ENCODE measurements at regions not wholly inside any gene's neighbourhood (a gene's known extent, or its start where the extent isn't known, plus 50 kb on each side); places are given as distances from the start of the nearest gene placed in this dataset.

GRCh38 chr9:108803428-108804065 is 52.2 kb downstream of the ACTL7B start:
- H3K36me3 Mint-ChIP-seq (ENCODE audit: low read depth) = no peaks in the 10 kb centered on the region
- no peak overlapping the region for H3K4me3 Mint-ChIP-seq
- DNase-seq = no peak
- no peaks in the 10 kb centered on the region for H3K9me3 Mint-ChIP-seq
- H3K4me1 Mint-ChIP-seq = no peaks in the 10 kb centered on the region
- H3K27ac Mint-ChIP-seq = no peak overlapping the region
- H3K27me3 Mint-ChIP-seq = peaks cover 2% of the 10 kb centered on the region
- intact Hi-C loops (cut with micrococcal nuclease) = no loop called here

GRCh38 chr9:108802967-108803366 is 52.8 kb downstream of the ACTL7B start:
- Mint-ChIP-seq H3K27me3 (peaks cover 2% of the 10 kb centered on the region), H3K36me3 (ENCODE audit: low read depth) (no peaks in the 10 kb centered on the region), H3K27ac (no peak overlapping the region), H3K4me3 (no peak overlapping the region), H3K9me3 (no peaks in the 10 kb centered on the region), H3K4me1 (no peaks in the 10 kb centered on the region)
- no peak for DNase-seq
- intact Hi-C loops (cut with micrococcal nuclease) = no loop called here

GRCh38 chr9:108801949-108802348 is 53.8 kb downstream of the ACTL7B start:
- no peak overlapping the region for H3K27ac Mint-ChIP-seq
- no peak overlapping the region for H3K4me3 Mint-ChIP-seq
- no peaks in the 10 kb centered on the region for H3K4me1 Mint-ChIP-seq
- intact Hi-C loops (cut with micrococcal nuclease) = no loop called here
- H3K36me3 Mint-ChIP-seq (ENCODE audit: low read depth) = no peaks in the 10 kb centered on the region
- no peak for DNase-seq
- H3K9me3 Mint-ChIP-seq = no peaks in the 10 kb centered on the region
- H3K27me3 Mint-ChIP-seq = peaks cover 2% of the 10 kb centered on the region

- H3K27me3 Mint-ChIP-seq = no peaks in the 10 kb centered on the region
- intact Hi-C loops (cut with micrococcal nuclease) = no loop called here
Observed at GRCh38 chr9:108800632-108801099, 55.1 kb downstream of the ACTL7B start.

GRCh38 chr9:108793573-108793972 is 62.2 kb downstream of the ACTL7B start:
- Mint-ChIP-seq H3K4me3 (no peak overlapping the region), H3K27ac (no peak overlapping the region), H3K9me3 (peaks cover 3% of the 10 kb centered on the region), H3K4me1 (no peaks in the 10 kb centered on the region), H3K27me3 (no peaks in the 10 kb centered on the region), H3K36me3 (ENCODE audit: low read depth) (no peaks in the 10 kb centered on the region)
- DNase-seq = no peak
- intact Hi-C loops (cut with micrococcal nuclease) = no loop called here

More at GRCh38 chr9:108800632-108801099, 55.1 kb downstream of the ACTL7B start:
- no peaks in the 10 kb centered on the region for H3K9me3 Mint-ChIP-seq
- no peaks in the 10 kb centered on the region for H3K36me3 Mint-ChIP-seq (ENCODE audit: low read depth)
- no peak overlapping the region for H3K27ac Mint-ChIP-seq
- no peak for DNase-seq
- H3K4me1 Mint-ChIP-seq = no peaks in the 10 kb centered on the region
- H3K4me3 Mint-ChIP-seq = no peak overlapping the region

- intact Hi-C loops (cut with micrococcal nuclease) = no loop called here
- no peak for DNase-seq
- H3K27ac Mint-ChIP-seq = no peak overlapping the region
- H3K27me3 Mint-ChIP-seq = no peaks in the 10 kb centered on the region
- no peak overlapping the region for H3K4me3 Mint-ChIP-seq
- peaks cover 3% of the 10 kb centered on the region for H3K9me3 Mint-ChIP-seq
- H3K36me3 Mint-ChIP-seq (ENCODE audit: low read depth) = no peaks in the 10 kb centered on the region
- no peaks in the 10 kb centered on the region for H3K4me1 Mint-ChIP-seq
Observed at GRCh38 chr9:108789742-108790141, 66.0 kb downstream of the ACTL7B start.

- H3K9me3 Mint-ChIP-seq = no peaks in the 10 kb centered on the region
- H3K27me3 Mint-ChIP-seq = no peaks in the 10 kb centered on the region
- H3K27ac Mint-ChIP-seq = no peak overlapping the region
- no peaks in the 10 kb centered on the region for H3K36me3 Mint-ChIP-seq (ENCODE audit: low read depth)
- peaks cover 4% of the 10 kb centered on the region for H3K4me1 Mint-ChIP-seq
- no peak overlapping the region for H3K4me3 Mint-ChIP-seq
- intact Hi-C loops (cut with micrococcal nuclease) = no loop called here
- DNase-seq = no peak
Observed at GRCh38 chr9:108787690-108788048, 68.1 kb downstream of the ACTL7B start.

GRCh38 chr9:108786901-108787689 is 68.7 kb downstream of the ACTL7B start:
- H3K27ac Mint-ChIP-seq = no peak overlapping the region
- peaks cover 4% of the 10 kb centered on the region for H3K4me1 Mint-ChIP-seq
- no peak overlapping the region for H3K4me3 Mint-ChIP-seq
- H3K9me3 Mint-ChIP-seq = no peaks in the 10 kb centered on the region
- no peaks in the 10 kb centered on the region for H3K36me3 Mint-ChIP-seq (ENCODE audit: low read depth)
- no peaks in the 10 kb centered on the region for H3K27me3 Mint-ChIP-seq
- DNase-seq = no peak
- intact Hi-C loops (cut with micrococcal nuclease) = no loop called here

- Mint-ChIP-seq H3K4me3 (no peak overlapping the region), H3K27me3 (no peaks in the 10 kb centered on the region), H3K4me1 (peaks cover 4% of the 10 kb centered on the region), H3K27ac (no peak overlapping the region), H3K9me3 (no peaks in the 10 kb centered on the region), H3K36me3 (ENCODE audit: low read depth) (no peaks in the 10 kb centered on the region)
- DNase-seq = no peak
- intact Hi-C loops (cut with micrococcal nuclease) = no loop called here
Observed at GRCh38 chr9:108786322-108786721, 69.5 kb downstream of the ACTL7B start.

- DNase-seq = no peak
- H3K4me1 Mint-ChIP-seq = peaks cover 4% of the 10 kb centered on the region
- no peak overlapping the region for H3K27ac Mint-ChIP-seq
- no peaks in the 10 kb centered on the region for H3K36me3 Mint-ChIP-seq (ENCODE audit: low read depth)
- intact Hi-C loops (cut with micrococcal nuclease) = no loop called here
- no peak overlapping the region for H3K4me3 Mint-ChIP-seq
- no peaks in the 10 kb centered on the region for H3K27me3 Mint-ChIP-seq
- no peaks in the 10 kb centered on the region for H3K9me3 Mint-ChIP-seq
Observed at GRCh38 chr9:108784998-108785397, 70.8 kb downstream of the ACTL7B start.

- H3K4me3 Mint-ChIP-seq = no peak overlapping the region
- no peak overlapping the region for H3K27ac Mint-ChIP-seq
- no peak for DNase-seq
- H3K4me1 Mint-ChIP-seq = peaks cover 4% of the 10 kb centered on the region
- no peaks in the 10 kb centered on the region for H3K9me3 Mint-ChIP-seq
- intact Hi-C loops (cut with micrococcal nuclease) = no loop called here
- H3K36me3 Mint-ChIP-seq (ENCODE audit: low read depth) = no peaks in the 10 kb centered on the region
- no peaks in the 10 kb centered on the region for H3K27me3 Mint-ChIP-seq
Observed at GRCh38 chr9:108783731-108784495, 71.9 kb downstream of the ACTL7B start.

- DNase-seq = no peak
- peaks cover 4% of the 10 kb centered on the region for H3K4me1 Mint-ChIP-seq
- no peaks in the 10 kb centered on the region for H3K9me3 Mint-ChIP-seq
- no peaks in the 10 kb centered on the region for H3K27me3 Mint-ChIP-seq
- no peak overlapping the region for H3K4me3 Mint-ChIP-seq
- H3K27ac Mint-ChIP-seq = no peak overlapping the region
- intact Hi-C loops (cut with micrococcal nuclease) = no loop called here
- H3K36me3 Mint-ChIP-seq (ENCODE audit: low read depth) = no peaks in the 10 kb centered on the region
Observed at GRCh38 chr9:108783326-108783725, 72.5 kb downstream of the ACTL7B start.

GRCh38 chr9:108780942-108781734 is 74.6 kb downstream of the ACTL7B start:
- no peak for DNase-seq
- intact Hi-C loops (cut with micrococcal nuclease) = no loop called here
- H3K36me3 Mint-ChIP-seq (ENCODE audit: low read depth) = no peaks in the 10 kb centered on the region
- no peak overlapping the region for H3K27ac Mint-ChIP-seq
- H3K27me3 Mint-ChIP-seq = peaks cover under 1% of the 10 kb centered on the region
- peaks cover 4% of the 10 kb centered on the region for H3K4me1 Mint-ChIP-seq
- no peaks in the 10 kb centered on the region for H3K9me3 Mint-ChIP-seq
- H3K4me3 Mint-ChIP-seq = no peak overlapping the region

All from activated CD4-positive, alpha-beta T cell treated with anti-CD3 and anti-CD28 coated beads, Interleukin-2, amount 10 ng/mL, durations not matched to agents 24 days and 14 days (primary cell).